GM21526 (cell line): ENCODE measurements at regions not wholly inside any gene's neighbourhood (a gene's known extent, or its start where the extent isn't known, plus 50 kb on each side); places are given as distances from the start of the nearest gene placed in this dataset.
"Not testable (repeated sequence)": the region's sequence is repeated elsewhere in the genome, so short reads cannot be mapped to it uniquely, and the experiment has no call there.

Experiments used
- ATAC-seq: cut with Tn5 transposase; IDR thresholded peaks from one replicate; pipeline ENCODE4 v1.9.1; 2021; ENCODE audit warnings: moderate library complexity; ENCODE audit not compliant: unreplicated experiment, low FRiP score

DNA sequence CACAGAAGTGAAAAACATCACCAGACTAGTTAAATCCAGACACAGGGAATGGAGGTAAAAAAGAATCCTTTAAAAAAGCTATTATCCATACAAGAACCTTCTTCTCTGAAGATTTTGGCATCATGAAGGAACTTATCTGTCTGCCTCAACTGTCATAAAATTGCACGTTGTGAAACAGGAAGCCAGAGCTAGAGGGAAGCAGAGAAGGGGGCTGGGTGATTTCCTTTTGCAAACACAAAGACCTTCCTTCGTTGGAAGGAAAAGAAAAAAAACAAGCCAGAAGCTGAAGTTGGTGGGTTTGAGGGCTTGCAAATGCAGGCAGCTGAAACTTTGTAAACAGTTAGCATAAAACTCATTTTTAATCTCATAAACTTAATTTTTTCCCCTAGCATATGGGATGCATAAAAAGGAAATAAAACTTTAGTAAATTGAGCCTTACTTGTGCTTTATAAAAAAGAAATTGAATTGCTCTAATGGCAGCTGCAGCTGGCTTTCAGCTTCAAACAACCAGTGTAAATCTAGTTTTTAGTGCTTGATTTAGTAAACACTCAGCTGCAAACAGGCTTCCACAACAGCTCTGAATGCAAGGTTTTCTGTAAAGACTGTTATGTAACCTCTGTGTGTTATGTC lies 101.6 kb downstream of the OTUD1 start:
- no peak for ATAC-seq

DNA sequence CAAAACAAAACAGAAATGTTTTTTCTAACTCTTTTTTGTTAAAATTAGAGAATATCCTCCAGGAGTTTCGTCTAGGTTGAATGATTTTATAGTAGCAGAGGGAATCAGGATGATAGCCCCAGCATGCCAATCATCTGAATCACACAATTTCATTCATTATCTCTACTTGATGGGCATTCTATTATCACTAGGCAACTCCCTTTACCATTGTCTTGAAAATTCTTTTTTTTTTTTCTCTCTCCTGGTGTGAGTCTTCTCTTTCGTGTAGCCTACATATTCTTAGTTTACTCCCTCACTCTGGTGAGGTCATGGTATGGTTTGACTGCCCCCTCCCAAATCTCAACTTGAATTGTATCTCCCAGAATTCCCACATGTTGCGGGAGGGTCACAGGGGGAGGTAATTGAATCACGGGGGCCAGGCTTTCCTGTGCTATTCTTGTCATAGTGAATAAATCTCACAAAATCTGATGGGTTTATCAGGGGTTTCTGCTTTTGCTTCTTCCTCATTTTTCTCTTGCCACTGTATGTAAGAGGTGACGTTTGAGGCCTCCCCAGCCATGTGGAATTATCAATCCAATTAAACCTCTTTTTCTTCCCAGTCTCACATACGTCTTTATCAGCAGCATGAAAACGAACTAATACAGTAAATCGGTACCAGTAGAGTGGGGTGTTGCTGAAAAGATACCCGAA lies 105.0 kb downstream of the OTUD1 start:
- ATAC-seq, result no peak

DNA sequence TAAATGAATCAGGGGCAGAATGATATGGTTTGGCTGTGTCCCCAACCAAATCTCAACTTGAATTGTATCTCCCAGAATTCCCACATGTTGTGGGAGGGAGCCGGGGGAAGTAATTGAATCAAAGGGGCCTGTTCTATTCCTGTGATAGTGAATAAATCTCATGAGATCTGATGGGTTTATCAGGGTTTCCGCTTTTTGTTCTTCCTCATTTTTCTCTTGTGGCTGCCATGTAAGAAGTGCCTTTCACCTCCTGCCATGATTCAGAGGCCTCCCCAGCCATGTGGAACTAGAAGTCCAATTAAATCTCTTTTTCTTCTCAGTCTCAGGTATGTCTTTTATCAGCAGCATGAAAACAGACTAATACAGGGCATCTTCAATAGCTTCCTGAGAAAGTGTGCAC lies 107.0 kb downstream of the OTUD1 start:
- ATAC-seq, result not testable (repeated sequence)

DNA sequence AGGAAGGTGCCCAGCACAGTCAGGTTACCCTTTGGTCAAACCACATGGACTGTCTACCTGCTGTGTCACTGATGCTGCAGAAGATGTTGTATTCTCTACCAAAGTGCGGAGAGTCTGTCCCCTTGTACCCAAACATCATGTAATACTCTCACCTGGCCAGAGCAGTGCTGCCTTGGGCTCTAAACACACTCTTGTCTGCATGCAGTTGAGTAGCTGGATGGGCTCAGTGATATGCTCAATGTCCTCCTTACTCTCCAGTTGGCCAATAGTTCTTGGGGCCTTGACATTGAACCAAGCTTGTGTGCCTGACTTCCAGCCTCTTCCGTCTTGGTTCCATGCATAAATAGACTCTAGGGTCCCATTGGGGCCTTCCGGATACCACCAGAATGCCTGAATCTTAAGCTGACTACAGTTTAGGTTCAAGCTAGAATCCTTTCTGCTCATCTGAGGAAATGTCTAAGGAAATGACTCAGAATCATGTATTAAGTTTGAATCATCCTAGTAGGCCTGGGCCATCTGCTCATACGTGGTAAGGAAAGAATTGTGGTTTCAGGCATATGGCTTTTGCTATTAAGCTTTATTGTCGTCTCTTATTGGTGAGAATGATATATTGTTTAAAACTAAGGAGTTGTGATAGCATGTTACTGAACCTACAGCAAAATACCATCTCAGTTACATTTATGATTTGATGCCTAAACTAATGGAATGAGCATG lies 118.0 kb downstream of the OTUD1 start:
- ATAC-seq, result no peak

DNA sequence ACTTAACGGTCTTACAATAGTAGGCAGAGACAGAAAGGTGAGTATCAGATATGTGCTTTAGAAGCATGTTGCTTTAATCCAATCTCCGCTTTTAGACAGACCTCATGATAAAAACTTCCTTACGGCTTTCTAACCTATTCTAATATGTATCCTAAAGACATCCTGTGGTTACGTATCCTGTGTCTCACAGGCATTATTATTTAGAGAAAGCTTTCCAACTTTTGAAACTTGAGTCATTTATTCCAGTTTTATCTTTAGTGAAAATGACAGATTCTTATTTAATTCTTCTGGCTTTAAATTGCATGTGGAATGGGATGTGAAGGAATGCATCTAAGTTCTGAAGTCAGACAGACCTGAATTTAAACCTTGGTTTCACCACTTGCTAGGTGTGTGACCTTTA lies 118.9 kb downstream of the OTUD1 start:
- ATAC-seq, result no peak

DNA sequence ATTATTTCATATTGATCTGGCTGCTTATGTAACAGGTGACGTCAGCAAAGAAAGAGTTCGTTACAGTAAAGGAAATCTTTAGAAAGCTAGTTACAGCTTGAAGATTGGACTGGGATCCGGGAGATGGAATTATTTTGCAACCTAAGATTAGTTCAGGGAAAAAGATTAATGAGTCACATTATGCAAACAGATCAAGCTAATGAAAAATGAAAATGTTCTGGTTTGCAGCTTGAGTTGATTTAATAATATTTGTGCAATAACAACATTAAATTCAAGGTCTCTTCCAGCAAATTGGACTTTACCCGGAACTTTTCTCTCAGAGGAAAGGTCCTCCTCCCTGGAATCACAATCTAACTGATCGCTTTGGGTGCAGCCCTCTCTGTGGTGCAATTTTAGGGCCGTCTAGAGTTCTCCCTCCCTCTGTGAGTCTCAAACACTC lies 119.5 kb downstream of the OTUD1 start:
- ATAC-seq, result no peak

DNA sequence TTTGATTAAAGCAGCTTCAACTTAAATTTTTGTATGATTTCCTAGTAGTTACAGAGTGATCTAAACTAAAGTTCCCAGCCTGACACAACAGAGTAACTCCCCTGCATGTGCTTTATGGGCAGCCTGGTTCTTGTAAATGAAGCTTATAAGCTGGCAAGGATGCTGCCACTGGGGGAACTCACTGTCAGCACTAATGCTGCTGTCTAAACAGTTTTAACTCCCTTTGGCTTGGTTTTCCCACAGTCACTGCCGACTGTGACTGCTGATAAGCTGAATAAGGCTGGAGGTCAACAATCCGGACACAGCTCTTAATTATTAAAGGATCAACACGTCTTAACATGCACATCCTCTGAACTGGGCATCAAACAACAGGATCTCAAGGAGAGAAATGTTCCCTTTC lies 130.1 kb downstream of the OTUD1 start:
- ATAC-seq, result no peak

DNA sequence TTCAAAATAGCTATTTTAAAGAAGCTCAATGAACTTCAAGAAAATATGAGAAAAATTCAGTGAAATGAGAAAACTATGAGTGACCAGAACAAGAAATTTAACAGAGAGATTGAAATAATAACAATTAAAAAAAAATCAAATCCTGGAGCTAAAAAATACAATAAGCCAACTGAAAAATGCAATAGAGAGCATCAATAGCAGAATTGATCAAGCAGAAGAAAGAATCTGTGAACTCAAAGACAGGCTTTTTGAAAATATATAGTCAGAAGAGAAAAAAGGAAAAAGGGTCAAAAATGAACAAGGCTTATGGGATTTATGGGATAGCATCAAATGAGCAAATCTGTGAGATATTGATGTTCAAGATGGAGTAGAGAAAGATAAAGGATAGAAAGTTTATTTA lies 133.0 kb downstream of the OTUD1 start:
- no peak for ATAC-seq

DNA sequence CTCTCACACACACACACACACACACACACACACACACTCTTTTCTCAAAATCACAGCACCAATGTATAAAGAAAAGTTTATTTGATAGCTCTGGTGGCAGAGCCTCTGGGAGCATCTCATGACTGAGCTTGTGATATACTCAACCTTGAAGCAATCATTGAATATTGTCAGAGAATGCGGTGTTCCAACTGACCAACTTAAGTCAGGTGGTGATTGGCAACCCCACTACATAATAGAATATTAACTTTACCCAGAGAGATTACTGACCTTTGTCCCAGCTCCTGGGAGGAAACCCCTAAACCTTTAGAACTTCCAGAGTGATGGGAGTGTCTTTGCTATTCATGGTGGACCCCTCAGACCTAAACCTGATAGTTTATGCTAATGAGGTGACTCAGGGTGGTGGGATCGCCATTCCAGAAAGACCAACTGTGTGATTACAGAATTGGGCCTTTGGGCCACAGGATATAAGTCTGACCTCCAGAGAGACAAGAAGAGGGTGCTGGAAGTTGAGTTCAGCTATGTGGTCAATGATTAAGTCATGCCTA lies 143.1 kb downstream of the OTUD1 start:
- ATAC-seq, result no peak

DNA sequence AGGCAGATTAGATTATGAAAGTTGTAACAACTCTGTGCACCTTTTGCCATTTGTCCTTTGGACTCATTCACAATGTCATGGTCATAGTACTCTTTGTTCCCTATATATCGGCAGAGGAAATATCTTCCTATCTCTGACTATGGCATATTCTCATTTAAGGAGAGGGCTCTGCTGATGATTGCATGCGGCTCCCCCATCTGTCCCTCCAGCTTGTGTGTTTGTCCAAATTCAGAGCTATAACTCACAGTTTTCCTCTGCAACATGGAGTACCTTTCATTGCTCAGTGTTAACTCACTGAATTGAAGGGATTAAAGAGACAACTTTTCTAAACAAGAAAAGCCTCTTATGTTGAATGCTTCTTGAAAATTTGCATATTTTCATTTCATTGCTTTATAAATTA lies 145.5 kb downstream of the OTUD1 start:
- no peak for ATAC-seq

DNA sequence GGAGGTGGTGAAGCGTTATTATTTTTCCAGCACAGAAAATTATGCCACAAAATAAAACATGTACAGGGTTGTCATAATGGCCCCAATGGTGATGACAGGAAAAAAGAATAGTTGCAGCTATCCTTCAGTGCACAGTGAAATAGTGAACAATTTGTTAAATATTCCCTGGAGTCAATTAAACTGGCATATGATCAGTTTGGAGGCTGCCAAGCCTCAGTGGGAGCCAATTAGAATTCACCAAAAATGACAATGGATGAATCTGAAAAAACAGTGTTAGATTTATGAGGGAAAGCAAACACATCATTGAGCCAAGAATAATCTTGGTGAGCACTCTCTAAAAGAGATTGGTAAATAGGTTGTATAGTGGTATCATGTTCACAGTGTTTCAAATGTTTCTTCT lies 146.3 kb downstream of the OTUD1 start:
- ATAC-seq, result no peak

DNA sequence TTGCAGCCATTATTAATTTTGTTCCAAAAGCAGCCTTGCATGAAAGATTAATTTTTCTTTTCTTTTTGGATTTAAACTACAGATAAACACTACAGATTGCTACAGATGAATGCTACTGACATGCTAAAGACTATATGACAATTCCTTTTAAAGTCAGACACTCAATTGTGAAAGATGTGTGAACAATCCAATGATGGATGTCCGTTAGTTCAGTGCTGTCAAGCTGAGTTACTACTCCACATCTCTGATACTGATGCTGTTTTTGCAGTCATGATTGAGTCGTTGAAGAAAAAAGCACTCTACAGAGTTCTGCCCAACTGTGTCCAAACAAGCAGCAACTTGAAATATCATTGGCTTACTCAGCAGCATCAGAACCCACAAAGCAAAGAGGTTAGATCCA lies 146.8 kb downstream of the OTUD1 start:
- no peak for ATAC-seq

DNA sequence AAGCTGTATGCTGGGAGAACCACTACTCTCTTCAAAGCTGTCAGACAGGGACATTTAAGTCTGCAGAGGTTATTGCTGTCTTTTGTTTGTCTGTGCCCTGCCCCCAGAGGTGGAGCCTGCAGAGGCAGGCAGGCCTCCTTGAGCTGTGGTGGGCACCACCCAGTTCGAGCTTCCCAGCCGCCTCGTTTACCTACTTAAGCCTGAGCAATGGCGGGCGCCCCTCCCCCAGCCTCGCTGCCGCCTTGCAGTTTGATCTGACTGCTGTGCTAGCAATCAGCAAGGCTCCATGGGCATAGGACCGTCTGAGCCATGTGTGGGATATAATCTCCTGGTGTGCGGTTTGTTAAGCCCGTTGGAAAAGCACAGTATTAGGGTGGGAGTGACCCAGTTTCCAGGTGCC lies 156.4 kb downstream of the OTUD1 start:
- ATAC-seq, result not testable (repeated sequence)

DNA sequence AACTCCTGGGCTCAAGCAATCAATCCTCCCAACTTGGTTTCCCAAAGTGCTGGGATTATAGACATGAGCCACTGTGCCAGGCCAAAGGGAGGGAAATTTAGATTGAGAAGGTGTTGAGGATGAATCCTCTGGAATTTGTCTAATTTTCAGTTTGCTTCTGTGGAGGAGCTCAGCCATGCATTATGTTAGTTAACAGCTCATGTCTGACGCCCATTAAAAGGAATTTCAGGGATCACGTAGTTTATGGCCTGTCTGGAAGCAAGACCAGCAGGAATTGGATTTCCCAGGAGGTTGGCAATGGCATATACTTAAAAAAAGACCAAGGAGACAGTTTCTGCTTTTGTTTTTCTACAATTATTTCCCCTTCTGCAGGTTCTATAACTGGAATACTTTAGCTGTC lies 165.7 kb downstream of the OTUD1 start:
- ATAC-seq, result no peak

DNA sequence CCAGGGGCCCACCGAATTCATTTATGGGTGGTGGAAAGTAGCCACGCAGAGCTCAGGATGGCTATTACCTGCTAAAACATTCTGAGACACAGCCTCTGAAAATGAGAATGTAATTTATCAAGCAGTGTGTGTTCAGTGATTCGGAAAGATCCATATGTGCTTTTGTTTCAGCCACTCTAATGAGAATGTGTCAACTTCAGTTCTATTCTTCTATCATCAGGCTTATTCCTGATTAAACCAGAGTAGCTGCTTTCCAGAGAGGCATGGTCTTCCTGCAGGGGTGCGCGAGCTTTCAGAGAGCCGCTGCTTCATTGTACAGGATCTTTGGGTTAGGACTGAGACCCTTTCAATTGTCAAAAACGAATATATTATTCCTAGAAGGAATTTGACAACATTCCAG lies 167.6 kb downstream of the OTUD1 start:
- ATAC-seq, result no peak

DNA sequence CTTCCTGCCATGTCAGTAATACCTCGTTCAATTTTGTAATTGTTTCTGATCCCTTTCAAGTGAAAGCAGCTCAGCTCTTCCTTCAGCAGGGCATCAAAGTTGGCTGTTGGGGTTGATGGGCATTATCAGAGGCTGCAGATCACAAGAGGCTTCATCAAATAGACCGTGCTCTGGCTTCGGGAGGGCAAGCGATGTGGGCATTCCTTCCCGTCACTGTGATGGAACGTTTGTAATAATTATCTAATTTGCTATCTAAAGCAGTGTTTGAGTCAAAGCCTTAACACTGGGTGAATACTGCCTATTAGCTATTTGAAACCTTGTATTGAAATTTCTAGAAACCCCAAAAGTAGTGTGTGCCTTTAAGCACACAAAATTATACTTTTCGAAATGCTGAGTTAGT lies 170.1 kb downstream of the OTUD1 start:
- ATAC-seq, result no peak

DNA sequence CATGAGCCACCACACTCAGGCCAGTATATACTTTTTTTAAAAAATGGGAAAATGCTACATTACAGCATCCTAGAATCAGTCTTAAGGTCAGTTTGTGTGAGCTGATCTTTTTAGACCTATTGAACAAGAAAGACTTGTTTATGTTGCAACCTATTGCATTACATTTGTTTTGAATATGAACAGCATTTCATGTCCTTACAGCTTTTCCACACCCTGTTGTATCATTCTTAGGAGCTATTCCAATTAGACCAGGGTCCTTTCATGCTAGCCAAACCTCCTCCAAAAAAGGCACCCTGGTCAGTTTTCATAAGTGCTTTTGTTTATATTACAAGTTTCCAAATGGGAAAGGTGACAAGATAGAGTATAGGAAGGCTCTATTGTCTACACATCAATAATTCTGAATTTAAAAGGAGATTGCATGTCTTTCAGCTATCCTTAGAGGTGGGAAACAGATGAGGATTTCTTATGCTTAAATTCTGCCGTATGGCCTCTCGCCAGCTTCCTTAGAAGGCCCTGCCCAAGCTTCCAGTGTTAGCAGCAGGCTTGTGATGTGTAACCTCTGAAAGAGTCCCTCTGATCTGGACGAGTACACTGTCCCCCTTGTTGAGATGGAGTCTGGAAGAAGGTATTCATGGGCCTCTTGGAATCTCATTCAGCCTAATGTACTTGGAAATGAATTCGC lies 171.9 kb downstream of the OTUD1 start:
- ATAC-seq, result no peak

DNA sequence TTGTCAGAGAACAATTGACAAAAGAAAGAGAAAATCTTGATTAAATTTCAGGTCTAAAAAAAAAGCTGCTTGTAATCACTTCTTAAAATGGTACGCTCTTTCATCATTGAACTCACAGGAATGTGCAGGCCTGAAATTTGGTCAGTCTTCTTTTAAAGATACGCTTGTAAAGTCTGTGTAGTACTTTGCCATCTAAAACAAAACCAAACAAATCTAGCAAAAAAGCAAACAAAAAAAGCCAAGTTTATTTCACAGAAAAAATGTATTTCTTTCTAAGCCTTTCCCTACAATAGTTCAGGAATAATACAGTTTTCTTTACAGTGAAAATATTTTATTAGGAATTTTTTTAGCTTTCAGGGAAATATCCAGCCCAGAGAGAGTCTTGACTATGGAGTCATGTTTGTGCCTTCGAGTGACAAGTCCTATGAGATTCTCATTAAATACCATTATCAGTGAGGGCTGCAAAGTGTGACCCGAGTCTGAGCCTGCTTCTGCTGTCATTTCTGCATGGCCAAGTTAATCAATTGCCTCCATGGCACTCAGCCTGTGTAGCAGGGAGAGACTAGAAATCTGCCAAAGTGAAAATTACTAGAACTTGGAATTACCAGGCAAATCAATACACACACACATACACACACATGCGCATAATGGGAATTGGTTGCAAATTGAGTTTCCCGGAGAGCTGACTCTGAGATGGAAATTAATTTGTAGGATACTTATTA lies 172.6 kb downstream of the OTUD1 start:
- ATAC-seq, result no peak

DNA sequence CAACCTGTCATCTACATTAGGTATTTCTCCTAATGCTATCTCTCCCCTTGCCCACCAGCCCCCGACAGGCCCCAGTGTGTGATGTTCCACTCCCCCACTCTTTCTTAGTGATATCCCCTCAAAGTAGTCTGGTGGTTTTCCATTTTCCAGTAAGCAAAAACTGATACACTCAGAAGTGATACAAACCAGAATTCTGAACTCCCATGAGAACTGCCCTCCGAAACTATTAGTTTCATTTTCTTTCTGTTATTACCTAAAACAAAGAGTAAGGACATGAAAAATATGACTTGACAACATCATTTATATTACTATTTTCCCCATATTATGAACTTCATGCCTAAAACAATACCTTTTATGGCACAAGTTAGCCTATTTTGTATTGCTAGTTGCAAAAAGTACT lies 175.0 kb downstream of the OTUD1 start:
- no peak for ATAC-seq

DNA sequence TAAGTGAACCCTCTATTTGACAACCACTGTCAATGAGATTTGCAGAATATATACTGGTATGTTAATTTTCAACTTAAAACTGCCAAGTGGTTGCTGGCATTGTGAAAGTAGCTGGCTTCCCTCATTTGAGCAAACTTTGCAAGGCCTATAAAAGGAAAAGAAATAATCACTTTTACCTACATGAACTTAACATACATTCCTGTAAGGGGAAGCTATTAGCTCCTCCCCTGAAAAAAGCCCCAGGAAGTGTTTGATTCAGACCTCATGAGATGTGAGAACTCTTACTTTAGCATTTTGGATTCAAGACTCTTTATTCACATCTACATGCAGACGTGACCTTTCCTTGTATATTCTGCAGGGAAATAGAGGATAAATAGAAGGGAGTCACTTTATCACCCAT lies 175.6 kb downstream of the OTUD1 start:
- no peak for ATAC-seq
